Neural progenitor cell (in vitro differentiated cells): ENCODE measurements at regions not wholly inside any gene's neighbourhood (a gene's known extent, or its start where the extent isn't known, plus 50 kb on each side); places are given as distances from the start of the nearest gene placed in this dataset.

Experiments used
- DNase-seq: peaks from one replicate; pipeline ENCODE4 v3.0.0-alpha.2; 2016; ENCODE audit warnings: low spot score
- H2AFZ ChIP-seq: fragments of 200-600 bp; sonication (generic); replicated peaks from 2 replicates; pipeline ENCODE4 v1.6.1; 2016; ENCODE audit warnings: antibody characterized with exemption
- H3F3A ChIP-seq: fragments of 200-600 bp; sonication (generic); 2 replicates; pipeline ENCODE4 v1.6.1; 2016; ENCODE audit warnings: antibody characterized with exemption, low read depth
- H3K27ac ChIP-seq: fragments of 200-600 bp; sonication (generic); 2 replicates; pipeline ENCODE4 v1.5.1; 2016; ENCODE audit warnings: mild to moderate bottlenecking
- H3K27me3 ChIP-seq: fragments of 200-600 bp; sonication (generic); 2 replicates; pipeline ENCODE4 v1.6.1; 2016; ENCODE audit warnings: mild to moderate bottlenecking, moderate library complexity
- H3K36me3 ChIP-seq: fragments of 200-600 bp; sonication (generic); 2 replicates; pipeline ENCODE4 v1.5.1; 2016
- H3K4me1 ChIP-seq: fragments of 200-600 bp; sonication (generic); 2 replicates; pipeline ENCODE4 v1.6.1; 2016; ENCODE audit warnings: mixed run types
- H3K4me2 ChIP-seq: fragments of 200-600 bp; sonication (generic); 2 replicates; pipeline ENCODE4 v1.6.1; 2016
- H3K4me3 ChIP-seq: fragments of 200-600 bp; sonication (generic); 2 replicates; pipeline ENCODE4 v1.5.1; 2016
- H3K79me2 ChIP-seq: fragments of 200-600 bp; sonication (generic); 2 replicates; pipeline ENCODE4 v1.6.1; 2016; ENCODE audit warnings: low read depth
- H3K9ac ChIP-seq: fragments of 200-600 bp; sonication (generic); 2 replicates; pipeline ENCODE4 v1.6.1; 2016
- H3K9me3 ChIP-seq: fragments of 200-600 bp; sonication (generic); 2 replicates; pipeline ENCODE4 v1.5.1; 2016; ENCODE audit warnings: low read depth
- H4K20me1 ChIP-seq: fragments of 200-600 bp; sonication (generic); 2 replicates; pipeline ENCODE4 v1.6.1; 2016; ENCODE audit warnings: low read depth
- H3K27ac Mint-ChIP-seq: 3 replicates; pipeline ENCODE4 v1.8.0; 2021; ENCODE audit warnings: mixed read lengths
- H3K27me3 Mint-ChIP-seq: 2 replicates; pipeline ENCODE4 v1.8.0; 2022; ENCODE audit warnings: low read depth, mild to moderate bottlenecking, inconsistent platforms, moderate library complexity, mixed read lengths; ENCODE audit not compliant: insufficient read depth
- H3K36me3 Mint-ChIP-seq: 3 replicates; pipeline ENCODE4 v1.8.0; 2021; ENCODE audit warnings: mixed read lengths
- H3K4me1 Mint-ChIP-seq: 3 replicates; pipeline ENCODE4 v1.8.0; 2021; ENCODE audit warnings: mixed read lengths
- H3K4me3 Mint-ChIP-seq: 3 replicates; pipeline ENCODE4 v1.8.0; 2021; ENCODE audit warnings: mild to moderate bottlenecking, moderate library complexity, mixed read lengths
- H3K9me3 Mint-ChIP-seq: 3 replicates; pipeline ENCODE4 v1.8.0; 2020; ENCODE audit warnings: mixed read lengths
- EZH2 ChIP-seq: fragments of 200-600 bp; sonication (generic); IDR thresholded peaks from 2 replicates; pipeline ENCODE4 v1.6.1; 2017; ENCODE audit warnings: antibody characterized with exemption, mild to moderate bottlenecking, moderate library complexity
- EZH2phosphoT487 ChIP-seq: fragments of 200-600 bp; sonication (generic); IDR thresholded peaks from 2 replicates; pipeline ENCODE4 v1.6.1; 2017; ENCODE audit warnings: antibody characterized with exemption
- TF ChIP-seq, protein P1 (sequence below): fragments of 200-600 bp; sonication (generic); IDR thresholded peaks from 2 replicates; pipeline ENCODE4 v1.5.1; 2017; ENCODE audit warnings: antibody characterized with exemption, mild to moderate bottlenecking

DNA sequence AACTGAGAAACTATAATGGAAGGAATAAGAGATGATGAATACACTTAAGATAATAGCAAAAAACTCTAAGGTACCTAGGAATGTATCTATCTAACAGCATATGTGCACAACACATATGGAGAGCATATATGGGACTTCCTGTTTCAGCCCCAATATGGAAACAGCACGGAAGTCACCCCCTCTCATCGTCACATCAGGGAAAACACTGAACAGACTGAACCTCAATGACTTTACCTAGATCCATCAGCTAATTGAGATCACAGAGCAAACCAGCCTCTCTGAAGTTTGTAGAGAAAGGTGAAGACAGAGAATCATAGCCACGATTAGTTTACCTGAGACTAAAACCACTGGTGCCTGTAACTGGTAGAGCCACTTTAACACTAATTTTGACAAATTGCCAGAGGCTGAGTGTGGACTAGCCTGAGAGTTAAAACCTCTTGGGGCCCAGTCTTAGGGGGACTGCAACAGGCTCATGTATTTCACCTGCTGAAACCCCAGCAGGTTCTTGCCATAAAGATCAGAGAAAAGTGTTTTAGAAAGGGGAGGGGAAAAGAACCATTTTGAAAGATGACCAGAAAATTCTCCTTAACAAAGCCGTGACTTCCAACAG lies 722.6 kb downstream of the TBC1D22A start:
- Histone ChIP-seq H3K9me3 (peaks cover 10% of the 10 kb centered on the region), H3K36me3 (no peaks in the 10 kb centered on the region), H3K4me2 (no peak overlapping the region), H3K9ac (no peak overlapping the region), H3K4me3 (no peak overlapping the region), H4K20me1 (no peaks in the 10 kb centered on the region), H2AFZ (no peak overlapping the region), H3K27me3 (no peaks in the 10 kb centered on the region), H3K79me2 (no peaks in the 10 kb centered on the region), H3K27ac (no peak overlapping the region), H3K4me1 (no peaks in the 10 kb centered on the region), H3F3A (no peaks in the 10 kb centered on the region)
- Mint-ChIP-seq H3K36me3 (no peaks in the 10 kb centered on the region), H3K4me3 (no peak overlapping the region), H3K27ac (no peak overlapping the region), H3K27me3 (peaks cover 4% of the 10 kb centered on the region), H3K4me1 (peaks cover 3% of the 10 kb centered on the region), H3K9me3 (peaks cover 29% of the 10 kb centered on the region)
- TF ChIP-seq, protein P1, sequence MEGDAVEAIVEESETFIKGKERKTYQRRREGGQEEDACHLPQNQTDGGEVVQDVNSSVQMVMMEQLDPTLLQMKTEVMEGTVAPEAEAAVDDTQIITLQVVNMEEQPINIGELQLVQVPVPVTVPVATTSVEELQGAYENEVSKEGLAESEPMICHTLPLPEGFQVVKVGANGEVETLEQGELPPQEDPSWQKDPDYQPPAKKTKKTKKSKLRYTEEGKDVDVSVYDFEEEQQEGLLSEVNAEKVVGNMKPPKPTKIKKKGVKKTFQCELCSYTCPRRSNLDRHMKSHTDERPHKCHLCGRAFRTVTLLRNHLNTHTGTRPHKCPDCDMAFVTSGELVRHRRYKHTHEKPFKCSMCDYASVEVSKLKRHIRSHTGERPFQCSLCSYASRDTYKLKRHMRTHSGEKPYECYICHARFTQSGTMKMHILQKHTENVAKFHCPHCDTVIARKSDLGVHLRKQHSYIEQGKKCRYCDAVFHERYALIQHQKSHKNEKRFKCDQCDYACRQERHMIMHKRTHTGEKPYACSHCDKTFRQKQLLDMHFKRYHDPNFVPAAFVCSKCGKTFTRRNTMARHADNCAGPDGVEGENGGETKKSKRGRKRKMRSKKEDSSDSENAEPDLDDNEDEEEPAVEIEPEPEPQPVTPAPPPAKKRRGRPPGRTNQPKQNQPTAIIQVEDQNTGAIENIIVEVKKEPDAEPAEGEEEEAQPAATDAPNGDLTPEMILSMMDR, result no peak
- TF ChIP-seq EZH2, result no peak
- TF ChIP-seq EZH2phosphoT487, result no peak
- DNase-seq, result no peak

DNA sequence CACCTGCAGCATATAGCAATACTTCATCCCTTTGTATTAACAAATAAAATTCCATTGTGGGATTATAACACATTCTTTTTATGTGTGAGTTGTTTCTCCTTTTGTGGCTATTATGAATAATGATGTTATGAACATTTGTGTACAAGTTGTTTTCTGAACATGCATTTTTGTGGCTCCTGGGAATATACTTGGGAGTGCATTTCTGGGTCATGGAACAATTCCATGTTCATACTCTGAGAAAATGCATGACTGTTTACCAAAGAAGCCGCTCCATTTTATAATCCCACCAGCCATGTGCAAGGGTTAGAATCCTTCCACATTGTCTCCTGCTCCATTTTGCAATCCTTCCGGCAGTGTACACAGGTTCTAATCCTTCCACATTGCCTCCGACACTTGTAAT lies 713.8 kb downstream of the TBC1D22A start:
- Mint-ChIP-seq H3K27ac (no peak overlapping the region), H3K4me1 (no peaks in the 10 kb centered on the region), H3K36me3 (no peaks in the 10 kb centered on the region), H3K9me3 (no peaks in the 10 kb centered on the region), H3K4me3 (no peak overlapping the region), H3K27me3 (peaks cover 3% of the 10 kb centered on the region)
- Histone ChIP-seq H3K9me3 (peaks cover 23% of the 10 kb centered on the region), H3K27me3 (no peaks in the 10 kb centered on the region), H3K27ac (no peak overlapping the region), H2AFZ (no peak overlapping the region), H3K4me3 (no peak overlapping the region), H4K20me1 (no peaks in the 10 kb centered on the region), H3K36me3 (no peaks in the 10 kb centered on the region), H3F3A (no peaks in the 10 kb centered on the region), H3K4me1 (no peaks in the 10 kb centered on the region), H3K79me2 (no peaks in the 10 kb centered on the region), H3K4me2 (no peak overlapping the region), H3K9ac (no peak overlapping the region)
- no peak for TF ChIP-seq EZH2
- TF ChIP-seq EZH2phosphoT487, result no peak
- TF ChIP-seq, protein P1, result no peak
- no peak for DNase-seq

DNA sequence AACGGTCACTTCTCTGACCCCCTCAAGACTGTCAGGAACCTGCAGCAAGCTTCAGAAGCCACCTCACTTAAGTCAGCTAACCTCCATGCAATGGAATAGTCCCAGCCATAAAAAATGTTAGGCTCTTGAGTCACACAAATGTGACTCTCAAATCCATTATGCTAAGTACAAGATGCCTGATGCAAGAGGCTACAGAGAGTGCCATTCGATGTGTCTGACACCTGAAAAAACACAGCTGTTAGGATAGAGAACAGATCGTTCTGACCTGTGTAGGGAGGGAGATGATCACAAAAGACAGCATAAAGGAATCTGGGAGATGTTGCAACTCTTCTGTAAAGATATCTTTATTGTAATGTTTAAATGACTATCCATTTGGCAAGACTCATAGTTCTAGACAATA lies 712.4 kb downstream of the TBC1D22A start:
- H3K36me3 ChIP-seq, result no peaks in the 10 kb centered on the region
- H3K4me3 Mint-ChIP-seq, result no peak overlapping the region
- no peaks in the 10 kb centered on the region for H3F3A ChIP-seq
- no peak overlapping the region for H3K27ac ChIP-seq
- no peak overlapping the region for H3K27ac Mint-ChIP-seq
- no peak overlapping the region for H3K4me2 ChIP-seq
- H3K4me3 ChIP-seq, result no peak overlapping the region
- H3K27me3 ChIP-seq, result no peaks in the 10 kb centered on the region
- no peaks in the 10 kb centered on the region for H4K20me1 ChIP-seq
- no peak overlapping the region for H3K9ac ChIP-seq
- peaks cover 15% of the 10 kb centered on the region for H3K9me3 ChIP-seq
- H3K9me3 Mint-ChIP-seq, result no peaks in the 10 kb centered on the region
- no peaks in the 10 kb centered on the region for H3K4me1 ChIP-seq
- DNase-seq, result no peak
- H3K4me1 Mint-ChIP-seq, result no peaks in the 10 kb centered on the region
- TF ChIP-seq EZH2phosphoT487 (no peak), EZH2 (no peak)
- TF ChIP-seq, protein P1, result no peak
- no peak overlapping the region for H2AFZ ChIP-seq
- H3K27me3 Mint-ChIP-seq, result peaks cover 3% of the 10 kb centered on the region
- H3K36me3 Mint-ChIP-seq, result no peaks in the 10 kb centered on the region
- H3K79me2 ChIP-seq, result no peaks in the 10 kb centered on the region
